HL-60 (cell line): ENCODE measurements at regions not wholly inside any gene's neighbourhood (a gene's known extent, or its start where the extent isn't known, plus 50 kb on each side); places are given as distances from the start of the nearest gene placed in this dataset.

Source experiments
- DNase-seq, 2 experiments: peaks; one replicate each; pipeline ENCODE4 v3.0.0-alpha.2; 2010 to 2020; ENCODE audit warnings: low read depth in 1 of 2, low spot score in 1 of 2
- H3K27ac ChIP-seq: fragments of 250-450 bp; sonication (Bioruptor Pico); replicated peaks from 2 replicates; pipeline ENCODE4 v1.5.1; 2020; ENCODE audit warnings: mild to moderate bottlenecking, moderate library complexity
- H3K27me3 ChIP-seq: fragments of 250-450 bp; sonication (Bioruptor Pico); 2 replicates; pipeline ENCODE4 v1.5.1; 2021; ENCODE audit warnings: mild to moderate bottlenecking, moderate library complexity; ENCODE audit not compliant: insufficient read depth, poor library complexity, severe bottlenecking
- H3K4me3 ChIP-seq: replicated peaks from 2 replicates; pipeline ENCODE4 v1.5.1; 2011; ENCODE audit warnings: mild to moderate bottlenecking, control low read depth, low read length; ENCODE audit not compliant: insufficient read depth
- GABPA ChIP-seq: IDR thresholded peaks from 2 replicates; pipeline ENCODE4 v1.6.1; 2012; ENCODE audit warnings: low read depth
- POLR2AphosphoS5 ChIP-seq: IDR thresholded peaks from 2 replicates; pipeline ENCODE4 v1.6.1; 2012; ENCODE audit warnings: low read depth
- SPI1 ChIP-seq: IDR thresholded peaks from 2 replicates; pipeline ENCODE4 v1.6.1; 2012; ENCODE audit warnings: low read depth, mild to moderate bottlenecking, borderline replicate concordance
- TF ChIP-seq, protein P1 (sequence below): IDR thresholded peaks from 2 replicates; pipeline ENCODE4 v1.6.1; 2012; ENCODE audit warnings: low read depth; ENCODE audit not compliant: insufficient replicate concordance
- TF ChIP-seq, protein P2 (sequence below): IDR thresholded peaks from one replicate; pipeline ENCODE4 v1.5.1; 2011; ENCODE audit warnings: low read length, control low read depth, inconsistent platforms; ENCODE audit not compliant: insufficient read depth

DNA sequence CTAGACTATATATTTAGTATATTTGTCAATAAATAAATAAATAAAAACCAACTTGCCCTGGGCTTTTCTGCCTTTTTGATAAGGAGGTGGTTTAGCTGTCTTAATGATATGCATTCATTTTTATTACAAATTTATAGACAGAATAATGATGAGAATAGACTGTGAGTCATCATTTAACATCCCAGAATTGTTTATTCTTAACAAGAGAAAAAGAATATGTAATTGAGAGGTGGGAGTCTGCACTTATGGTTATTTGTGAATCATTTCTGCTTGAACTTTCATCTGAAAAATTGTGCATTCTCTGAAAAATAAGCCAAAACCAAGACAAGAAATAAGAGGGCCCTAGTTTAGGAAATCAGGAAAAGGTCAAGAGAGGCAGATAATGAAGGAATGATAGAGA is 326.2 kb downstream of the COL11A1 start:
- Histone ChIP-seq H3K4me3 (no peak overlapping the region), H3K27me3 (no peaks in the 10 kb centered on the region), H3K27ac (no peak overlapping the region)
- TF ChIP-seq, protein P1, sequence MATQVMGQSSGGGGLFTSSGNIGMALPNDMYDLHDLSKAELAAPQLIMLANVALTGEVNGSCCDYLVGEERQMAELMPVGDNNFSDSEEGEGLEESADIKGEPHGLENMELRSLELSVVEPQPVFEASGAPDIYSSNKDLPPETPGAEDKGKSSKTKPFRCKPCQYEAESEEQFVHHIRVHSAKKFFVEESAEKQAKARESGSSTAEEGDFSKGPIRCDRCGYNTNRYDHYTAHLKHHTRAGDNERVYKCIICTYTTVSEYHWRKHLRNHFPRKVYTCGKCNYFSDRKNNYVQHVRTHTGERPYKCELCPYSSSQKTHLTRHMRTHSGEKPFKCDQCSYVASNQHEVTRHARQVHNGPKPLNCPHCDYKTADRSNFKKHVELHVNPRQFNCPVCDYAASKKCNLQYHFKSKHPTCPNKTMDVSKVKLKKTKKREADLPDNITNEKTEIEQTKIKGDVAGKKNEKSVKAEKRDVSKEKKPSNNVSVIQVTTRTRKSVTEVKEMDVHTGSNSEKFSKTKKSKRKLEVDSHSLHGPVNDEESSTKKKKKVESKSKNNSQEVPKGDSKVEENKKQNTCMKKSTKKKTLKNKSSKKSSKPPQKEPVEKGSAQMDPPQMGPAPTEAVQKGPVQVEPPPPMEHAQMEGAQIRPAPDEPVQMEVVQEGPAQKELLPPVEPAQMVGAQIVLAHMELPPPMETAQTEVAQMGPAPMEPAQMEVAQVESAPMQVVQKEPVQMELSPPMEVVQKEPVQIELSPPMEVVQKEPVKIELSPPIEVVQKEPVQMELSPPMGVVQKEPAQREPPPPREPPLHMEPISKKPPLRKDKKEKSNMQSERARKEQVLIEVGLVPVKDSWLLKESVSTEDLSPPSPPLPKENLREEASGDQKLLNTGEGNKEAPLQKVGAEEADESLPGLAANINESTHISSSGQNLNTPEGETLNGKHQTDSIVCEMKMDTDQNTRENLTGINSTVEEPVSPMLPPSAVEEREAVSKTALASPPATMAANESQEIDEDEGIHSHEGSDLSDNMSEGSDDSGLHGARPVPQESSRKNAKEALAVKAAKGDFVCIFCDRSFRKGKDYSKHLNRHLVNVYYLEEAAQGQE = no peak
- TF ChIP-seq POLR2AphosphoS5 = no peak
- no peak for TF ChIP-seq SPI1
- TF ChIP-seq GABPA = no peak
- TF ChIP-seq, protein P2, sequence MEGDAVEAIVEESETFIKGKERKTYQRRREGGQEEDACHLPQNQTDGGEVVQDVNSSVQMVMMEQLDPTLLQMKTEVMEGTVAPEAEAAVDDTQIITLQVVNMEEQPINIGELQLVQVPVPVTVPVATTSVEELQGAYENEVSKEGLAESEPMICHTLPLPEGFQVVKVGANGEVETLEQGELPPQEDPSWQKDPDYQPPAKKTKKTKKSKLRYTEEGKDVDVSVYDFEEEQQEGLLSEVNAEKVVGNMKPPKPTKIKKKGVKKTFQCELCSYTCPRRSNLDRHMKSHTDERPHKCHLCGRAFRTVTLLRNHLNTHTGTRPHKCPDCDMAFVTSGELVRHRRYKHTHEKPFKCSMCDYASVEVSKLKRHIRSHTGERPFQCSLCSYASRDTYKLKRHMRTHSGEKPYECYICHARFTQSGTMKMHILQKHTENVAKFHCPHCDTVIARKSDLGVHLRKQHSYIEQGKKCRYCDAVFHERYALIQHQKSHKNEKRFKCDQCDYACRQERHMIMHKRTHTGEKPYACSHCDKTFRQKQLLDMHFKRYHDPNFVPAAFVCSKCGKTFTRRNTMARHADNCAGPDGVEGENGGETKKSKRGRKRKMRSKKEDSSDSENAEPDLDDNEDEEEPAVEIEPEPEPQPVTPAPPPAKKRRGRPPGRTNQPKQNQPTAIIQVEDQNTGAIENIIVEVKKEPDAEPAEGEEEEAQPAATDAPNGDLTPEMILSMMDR = no peak
- no peak for DNase-seq

DNA sequence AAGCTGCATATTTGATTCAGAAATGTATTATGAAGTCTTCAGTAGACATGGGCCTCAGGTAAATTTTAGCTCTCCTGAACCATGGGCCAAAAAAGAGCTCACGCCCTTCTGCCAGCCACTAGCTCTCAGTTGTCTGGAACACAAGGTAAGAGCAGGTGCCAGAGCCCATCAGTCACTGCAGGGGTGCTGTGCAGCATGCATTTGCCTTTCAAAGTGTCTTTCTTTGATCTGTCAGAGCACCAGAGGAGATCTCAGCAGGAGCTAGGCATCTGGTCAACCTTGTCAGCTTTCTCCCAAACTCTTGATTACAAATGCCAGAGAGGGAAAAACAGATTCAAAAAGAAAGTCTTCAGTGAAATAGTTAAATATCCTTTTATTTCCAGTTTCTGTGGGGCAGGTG is 332.3 kb downstream of the COL11A1 start:
- no peak overlapping the region for H3K27ac ChIP-seq
- no peak for TF ChIP-seq GABPA
- no peak for TF ChIP-seq POLR2AphosphoS5
- TF ChIP-seq, protein P2 = no peak
- TF ChIP-seq, protein P1 = no peak
- TF ChIP-seq SPI1 = no peak
- no peaks in the 10 kb centered on the region for H3K27me3 ChIP-seq
- H3K4me3 ChIP-seq = no peak overlapping the region
- DNase-seq = no peak

DNA sequence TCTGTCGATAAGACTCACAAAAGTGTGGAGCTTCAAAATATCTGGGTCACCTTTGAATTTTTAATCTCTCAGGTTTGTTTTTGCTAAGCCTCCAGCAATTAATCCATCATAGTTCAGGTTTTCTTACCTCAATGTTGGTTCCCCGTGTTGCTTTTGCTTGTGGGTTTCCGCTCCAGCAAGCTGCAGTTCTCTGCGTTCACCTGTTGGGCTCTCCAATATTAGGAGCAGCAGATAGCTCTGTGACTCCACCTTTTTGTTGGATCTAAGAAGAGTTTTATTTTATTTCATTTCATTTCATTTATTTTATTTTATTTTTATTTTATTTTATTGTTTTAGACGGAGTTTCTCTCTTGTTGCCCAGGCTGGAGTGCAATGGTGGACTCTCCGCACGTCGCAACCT is 335.5 kb downstream of the COL11A1 start:
- TF ChIP-seq, protein P2 = no peak
- no peak for TF ChIP-seq GABPA
- TF ChIP-seq POLR2AphosphoS5 = no peak
- TF ChIP-seq, protein P1 = no peak
- TF ChIP-seq SPI1 = no peak
- H3K27me3 ChIP-seq = no peaks in the 10 kb centered on the region
- no peak for DNase-seq
- H3K4me3 ChIP-seq = no peak overlapping the region
- H3K27ac ChIP-seq = no peak overlapping the region
